ENCODE measurements at regions not wholly inside any gene's neighbourhood (a gene's known extent, or its start where the extent isn't known, plus 50 kb on each side); places are given as distances from the start of the nearest gene placed in this dataset.

GRCh38 chr12:65528127-65528526, 249.6 kb downstream of the MSRB3 start:
- TF ChIP-seq, protein P1, sequence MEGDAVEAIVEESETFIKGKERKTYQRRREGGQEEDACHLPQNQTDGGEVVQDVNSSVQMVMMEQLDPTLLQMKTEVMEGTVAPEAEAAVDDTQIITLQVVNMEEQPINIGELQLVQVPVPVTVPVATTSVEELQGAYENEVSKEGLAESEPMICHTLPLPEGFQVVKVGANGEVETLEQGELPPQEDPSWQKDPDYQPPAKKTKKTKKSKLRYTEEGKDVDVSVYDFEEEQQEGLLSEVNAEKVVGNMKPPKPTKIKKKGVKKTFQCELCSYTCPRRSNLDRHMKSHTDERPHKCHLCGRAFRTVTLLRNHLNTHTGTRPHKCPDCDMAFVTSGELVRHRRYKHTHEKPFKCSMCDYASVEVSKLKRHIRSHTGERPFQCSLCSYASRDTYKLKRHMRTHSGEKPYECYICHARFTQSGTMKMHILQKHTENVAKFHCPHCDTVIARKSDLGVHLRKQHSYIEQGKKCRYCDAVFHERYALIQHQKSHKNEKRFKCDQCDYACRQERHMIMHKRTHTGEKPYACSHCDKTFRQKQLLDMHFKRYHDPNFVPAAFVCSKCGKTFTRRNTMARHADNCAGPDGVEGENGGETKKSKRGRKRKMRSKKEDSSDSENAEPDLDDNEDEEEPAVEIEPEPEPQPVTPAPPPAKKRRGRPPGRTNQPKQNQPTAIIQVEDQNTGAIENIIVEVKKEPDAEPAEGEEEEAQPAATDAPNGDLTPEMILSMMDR (IDR thresholded peaks at IDR 0.05; ENCODE audit: insufficient read depth, low read length) = no peak
- TF ChIP-seq POLR2AphosphoS5 (IDR thresholded peaks at IDR 0.05; ENCODE audit: low read depth) (no peak), GABPA (IDR thresholded peaks at IDR 0.05; ENCODE audit: low read depth) (no peak)
- TF ChIP-seq, protein P2, sequence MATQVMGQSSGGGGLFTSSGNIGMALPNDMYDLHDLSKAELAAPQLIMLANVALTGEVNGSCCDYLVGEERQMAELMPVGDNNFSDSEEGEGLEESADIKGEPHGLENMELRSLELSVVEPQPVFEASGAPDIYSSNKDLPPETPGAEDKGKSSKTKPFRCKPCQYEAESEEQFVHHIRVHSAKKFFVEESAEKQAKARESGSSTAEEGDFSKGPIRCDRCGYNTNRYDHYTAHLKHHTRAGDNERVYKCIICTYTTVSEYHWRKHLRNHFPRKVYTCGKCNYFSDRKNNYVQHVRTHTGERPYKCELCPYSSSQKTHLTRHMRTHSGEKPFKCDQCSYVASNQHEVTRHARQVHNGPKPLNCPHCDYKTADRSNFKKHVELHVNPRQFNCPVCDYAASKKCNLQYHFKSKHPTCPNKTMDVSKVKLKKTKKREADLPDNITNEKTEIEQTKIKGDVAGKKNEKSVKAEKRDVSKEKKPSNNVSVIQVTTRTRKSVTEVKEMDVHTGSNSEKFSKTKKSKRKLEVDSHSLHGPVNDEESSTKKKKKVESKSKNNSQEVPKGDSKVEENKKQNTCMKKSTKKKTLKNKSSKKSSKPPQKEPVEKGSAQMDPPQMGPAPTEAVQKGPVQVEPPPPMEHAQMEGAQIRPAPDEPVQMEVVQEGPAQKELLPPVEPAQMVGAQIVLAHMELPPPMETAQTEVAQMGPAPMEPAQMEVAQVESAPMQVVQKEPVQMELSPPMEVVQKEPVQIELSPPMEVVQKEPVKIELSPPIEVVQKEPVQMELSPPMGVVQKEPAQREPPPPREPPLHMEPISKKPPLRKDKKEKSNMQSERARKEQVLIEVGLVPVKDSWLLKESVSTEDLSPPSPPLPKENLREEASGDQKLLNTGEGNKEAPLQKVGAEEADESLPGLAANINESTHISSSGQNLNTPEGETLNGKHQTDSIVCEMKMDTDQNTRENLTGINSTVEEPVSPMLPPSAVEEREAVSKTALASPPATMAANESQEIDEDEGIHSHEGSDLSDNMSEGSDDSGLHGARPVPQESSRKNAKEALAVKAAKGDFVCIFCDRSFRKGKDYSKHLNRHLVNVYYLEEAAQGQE (IDR thresholded peaks at IDR 0.05; ENCODE audit: insufficient replicate concordance, low read depth) = no peak

Data from HL-60 (cell line).